ENCODE measurements at regions not wholly inside any gene's neighbourhood (a gene's known extent, or its start where the extent isn't known, plus 50 kb on each side); places are given as distances from the start of the nearest gene placed in this dataset.

GRCh38 chr14:97602438-97603117 lies 805.4 kb downstream of the VRK1 start:
- no peak for DNase-seq (ENCODE audit: low read depth in 4 of 4, low spot score in 2 of 4)

DNA sequence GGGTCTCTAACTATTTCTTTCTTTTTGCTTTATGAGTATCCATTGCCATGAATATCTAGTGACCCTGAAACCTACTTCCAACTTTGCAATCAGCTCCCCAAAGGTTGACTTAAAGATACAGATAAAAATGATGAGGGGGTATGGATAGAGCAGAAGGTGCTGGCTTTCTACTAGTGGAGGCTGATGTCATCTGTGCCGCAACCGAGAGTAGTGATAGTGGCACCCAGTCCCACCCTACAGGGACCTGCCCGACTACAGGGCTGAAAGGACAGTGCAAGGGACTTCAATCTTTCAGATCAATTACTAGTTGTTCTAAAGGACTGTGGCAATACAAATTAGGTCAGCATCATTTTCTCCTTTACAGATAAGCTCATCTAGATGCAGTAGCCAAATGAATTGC lies 806.0 kb downstream of the VRK1 start:
- DNase-seq (ENCODE audit: low read depth in 4 of 4, low spot score in 2 of 4), result no peak

GRCh38 chr14:97604731-97605130 lies 807.5 kb downstream of the VRK1 start:
- DNase-seq (ENCODE audit: low read depth in 4 of 4, low spot score in 2 of 4), result no peak

- DNase-seq (ENCODE audit: low read depth in 4 of 4, low spot score in 2 of 4), result no peak
Observed at GRCh38 chr14:97618401-97618800, 821.2 kb downstream of the VRK1 start.

- DNase-seq (ENCODE audit: low read depth in 4 of 4, low spot score in 2 of 4), result no peak
Observed at GRCh38 chr14:97618917-97619690, 821.9 kb downstream of the VRK1 start.

- no peak for DNase-seq (ENCODE audit: low read depth in 4 of 4, low spot score in 2 of 4)
Observed at GRCh38 chr14:97620066-97620465, 822.9 kb downstream of the VRK1 start.

DNA sequence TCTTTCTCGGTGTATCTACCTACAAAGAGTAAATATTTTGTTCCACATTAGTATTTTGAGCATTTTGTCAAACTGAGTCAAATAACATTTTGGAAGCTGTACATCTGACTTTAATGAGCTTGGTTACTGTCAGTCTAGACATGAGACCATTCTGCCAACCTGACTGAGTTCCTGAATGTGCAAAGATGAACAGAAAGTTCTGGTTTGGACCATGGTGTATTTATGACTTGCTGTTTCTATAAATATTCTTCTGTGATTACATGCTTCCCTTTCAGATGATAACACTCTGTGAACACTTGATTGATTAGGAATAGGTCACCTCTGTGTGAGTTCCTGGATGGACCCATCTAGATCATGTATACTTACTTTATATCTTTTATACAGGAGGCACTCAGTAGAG lies 827.8 kb downstream of the VRK1 start:
- no peak for DNase-seq (ENCODE audit: low read depth in 4 of 4, low spot score in 2 of 4)

GRCh38 chr14:97625477-97625876 lies 828.3 kb downstream of the VRK1 start:
- no peak for DNase-seq (ENCODE audit: low read depth in 4 of 4, low spot score in 2 of 4)

DNA sequence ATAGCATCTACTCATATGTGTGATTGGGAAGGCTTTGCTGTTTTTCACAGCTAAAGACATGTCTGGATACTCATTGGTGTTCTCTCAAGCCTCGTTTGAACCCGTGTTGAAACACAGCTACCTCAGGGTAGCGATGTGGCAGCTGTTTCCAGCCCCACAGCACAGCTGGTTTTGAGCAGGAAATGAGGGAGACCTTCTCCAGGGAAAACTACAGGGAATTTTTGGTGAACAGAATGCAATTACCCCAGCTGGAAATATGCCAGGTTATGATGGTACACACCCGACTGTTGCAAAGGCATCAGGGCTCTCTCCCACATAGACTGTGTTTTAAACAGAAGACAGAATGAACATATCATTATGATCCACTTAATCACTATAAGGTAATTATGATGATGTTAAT lies 828.9 kb downstream of the VRK1 start:
- no peak for DNase-seq (ENCODE audit: low read depth in 4 of 4, low spot score in 2 of 4)

DNA sequence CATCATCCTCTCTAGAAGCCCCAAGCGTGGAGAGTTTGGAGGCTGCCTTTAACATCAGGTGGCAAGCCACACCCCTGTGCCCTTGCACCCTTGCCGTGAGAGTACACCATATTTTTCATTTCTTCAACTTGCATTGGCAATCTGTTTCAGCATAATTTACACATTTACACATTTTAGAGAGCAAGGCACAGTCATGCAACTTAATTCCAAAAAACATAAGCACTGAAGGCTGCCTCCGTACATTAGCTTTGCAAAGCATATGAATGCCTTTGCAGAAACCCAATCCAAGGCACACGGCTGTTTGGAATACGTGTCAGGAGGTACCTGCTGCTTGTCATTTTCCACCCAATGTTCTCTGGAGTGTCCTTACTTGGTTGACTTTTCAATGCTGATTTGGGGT lies 833.1 kb downstream of the VRK1 start:
- no peak for DNase-seq (ENCODE audit: low read depth in 4 of 4, low spot score in 2 of 4)

DNA sequence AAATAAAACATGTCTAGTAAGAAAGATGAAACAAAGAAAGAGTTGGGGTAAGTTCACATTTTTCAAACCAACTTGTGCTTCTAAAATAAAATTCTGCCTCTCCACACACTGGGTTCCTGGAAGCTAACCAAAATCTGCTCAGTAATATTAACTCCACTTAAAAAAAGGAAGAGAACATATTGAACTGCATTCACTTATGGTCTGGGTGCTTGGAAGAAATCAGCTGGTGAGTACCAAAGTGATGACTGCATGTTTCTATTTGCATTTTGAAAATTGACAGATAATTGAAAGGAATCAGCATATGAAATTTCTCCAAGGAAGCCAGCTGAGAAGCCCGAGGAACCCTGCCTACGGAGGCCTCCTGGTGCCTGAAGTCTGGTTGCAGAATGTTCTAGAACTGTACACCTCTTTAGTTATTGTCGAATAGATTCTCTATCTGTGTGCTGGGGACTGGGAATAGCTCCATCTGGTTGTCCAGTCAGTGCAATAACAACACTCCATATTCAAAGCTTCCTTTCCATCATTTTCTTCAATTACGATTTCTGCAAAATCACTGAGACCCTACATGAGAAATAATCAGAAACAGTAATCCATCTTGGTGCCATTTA lies 836.1 kb downstream of the VRK1 start:
- DNase-seq (ENCODE audit: low read depth in 4 of 4, low spot score in 2 of 4), result no peak

DNA sequence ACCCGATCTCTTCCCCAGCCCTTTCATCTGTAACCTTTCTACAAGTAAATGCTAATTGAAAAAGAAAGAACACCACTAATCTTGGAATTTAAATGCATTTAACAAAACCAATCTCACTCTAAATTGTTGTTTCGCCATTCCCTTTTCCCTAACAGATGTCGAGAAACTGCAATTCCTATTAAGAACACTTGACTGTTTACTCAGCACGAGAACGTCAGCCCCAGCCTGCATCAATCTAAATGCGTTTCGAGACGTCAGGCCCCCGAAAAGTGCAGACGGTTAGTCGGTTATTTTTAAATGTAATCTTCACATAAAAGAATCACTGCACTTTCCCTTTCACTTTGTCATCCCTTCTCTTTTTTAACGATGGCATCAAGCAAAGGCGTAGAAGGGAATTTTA lies 837.6 kb downstream of the VRK1 start:
- peak in 2 of 4 donors; percentile 6 to 28 for DNase-seq (ENCODE audit: low read depth in 4 of 4, low spot score in 2 of 4)

DNA sequence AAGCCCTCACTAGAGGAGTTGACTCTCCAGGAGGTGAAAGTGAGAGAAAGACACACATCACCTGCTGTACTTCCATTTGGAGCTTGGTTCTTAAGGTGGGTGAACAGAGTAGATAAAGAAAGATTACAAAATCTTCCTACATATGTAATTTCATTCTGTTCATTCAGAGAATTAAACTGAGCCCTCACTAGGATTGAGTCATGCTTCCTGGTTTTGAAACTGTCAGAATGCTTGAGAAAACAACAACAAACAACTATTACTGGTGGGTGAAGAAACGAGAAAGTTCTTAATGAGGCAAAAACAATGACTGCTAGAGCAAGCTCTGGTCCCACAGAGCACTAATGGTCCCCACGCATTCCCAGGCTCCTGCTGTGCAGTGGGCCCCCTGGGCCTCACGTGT lies 841.7 kb downstream of the VRK1 start:
- no peak for DNase-seq (ENCODE audit: low read depth in 4 of 4, low spot score in 2 of 4)

GRCh38 chr14:97640031-97640430 lies 842.8 kb downstream of the VRK1 start:
- DNase-seq (ENCODE audit: low read depth in 4 of 4, low spot score in 2 of 4), result no peak

DNA sequence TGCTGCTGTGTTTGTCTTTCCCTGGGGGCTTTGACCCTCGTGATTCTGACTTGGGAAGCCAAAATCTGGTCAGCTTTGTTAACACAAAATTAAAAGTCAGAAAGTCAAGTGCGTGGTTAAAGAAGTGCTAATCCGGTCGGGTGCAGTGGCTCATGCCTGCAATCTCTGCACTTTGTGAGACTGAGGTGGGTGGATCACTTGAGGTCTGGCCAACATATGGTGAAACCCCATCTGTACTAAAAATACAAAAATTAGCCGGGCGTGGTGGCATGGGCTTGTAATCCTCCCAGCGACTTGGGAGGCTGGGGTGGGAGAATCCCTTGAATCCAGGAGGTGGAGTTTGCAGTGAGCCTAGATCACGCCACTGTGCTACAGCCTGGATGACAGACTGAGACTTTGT lies 844.6 kb downstream of the VRK1 start:
- no peak for DNase-seq (ENCODE audit: low read depth in 4 of 4, low spot score in 2 of 4)

GRCh38 chr14:97642631-97643030 lies 845.4 kb downstream of the VRK1 start:
- no peak for DNase-seq (ENCODE audit: low read depth in 4 of 4, low spot score in 2 of 4)

DNA sequence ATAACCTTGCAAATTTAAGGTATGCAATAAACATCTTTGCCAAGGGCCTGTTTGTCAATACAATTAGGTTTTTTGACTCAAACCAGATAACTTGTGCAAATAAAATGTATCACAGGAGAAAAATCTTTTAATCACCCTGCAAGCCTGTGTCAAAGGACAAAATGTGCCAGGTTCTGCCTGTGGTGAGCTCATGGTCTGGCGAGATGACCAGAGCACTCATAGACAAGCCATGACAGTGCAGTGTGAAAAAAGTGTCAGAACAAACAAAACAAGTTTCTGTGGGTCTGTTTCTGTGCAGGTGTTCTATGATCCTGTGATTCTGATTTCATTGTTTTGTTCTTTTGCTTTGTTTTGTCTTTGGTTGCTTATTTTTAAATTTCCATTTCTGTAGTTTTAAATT lies 847.2 kb downstream of the VRK1 start:
- DNase-seq (ENCODE audit: low read depth in 4 of 4, low spot score in 2 of 4), result no peak

- DNase-seq (ENCODE audit: low read depth in 4 of 4, low spot score in 2 of 4), result no peak
Observed at GRCh38 chr14:97649752-97650151, 852.6 kb downstream of the VRK1 start.

DNA sequence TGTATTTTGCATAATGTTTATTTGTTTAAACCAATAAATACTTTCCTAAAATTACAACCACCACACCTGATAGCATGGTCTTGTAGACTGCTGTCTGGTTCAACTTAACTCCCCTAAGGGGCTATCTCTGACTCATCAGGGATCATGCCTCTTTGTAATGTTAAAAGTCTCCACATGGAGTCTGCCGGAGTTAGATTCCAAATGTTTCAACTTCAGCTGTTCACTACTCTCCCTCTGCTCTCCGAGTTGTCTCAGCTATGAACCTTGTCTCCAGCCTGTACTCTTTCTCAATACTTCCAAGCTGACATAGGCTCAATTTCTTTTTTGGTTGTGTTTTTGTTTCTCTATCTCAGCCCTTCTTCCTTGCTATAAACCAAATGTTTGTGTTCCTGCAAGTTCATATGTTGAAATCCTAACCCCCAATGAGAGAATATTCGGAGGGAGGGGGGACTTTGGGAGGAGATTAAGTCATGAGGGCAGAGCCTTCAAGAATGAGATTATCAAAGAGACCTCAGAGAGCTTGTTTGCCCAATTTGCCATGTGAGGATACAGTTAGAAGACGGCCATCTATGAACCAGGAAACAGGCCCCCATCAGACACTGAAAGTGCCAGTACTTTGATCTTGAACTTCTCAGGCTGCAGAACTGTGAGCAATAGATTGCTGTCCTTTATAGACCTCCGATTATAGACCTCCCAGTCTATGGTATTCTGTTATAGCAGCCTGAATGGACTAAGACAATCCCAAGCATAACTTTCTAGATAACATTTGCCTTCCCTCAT lies 858.2 kb downstream of the VRK1 start:
- no peak for DNase-seq (ENCODE audit: low read depth in 4 of 4, low spot score in 2 of 4)

- DNase-seq (ENCODE audit: low read depth in 4 of 4, low spot score in 2 of 4), result no peak
Observed at GRCh38 chr14:97657609-97658008, 860.4 kb downstream of the VRK1 start.

- DNase-seq (ENCODE audit: low read depth in 4 of 4, low spot score in 2 of 4), result no peak
Observed at GRCh38 chr14:97687944-97688630, 890.9 kb downstream of the VRK1 start.

Measured in left renal cortex interstitium (tissue), 4 donors.